Astrocyte (in vitro differentiated cells and primary cell): ENCODE measurements at regions not wholly inside any gene's neighbourhood (a gene's known extent, or its start where the extent isn't known, plus 50 kb on each side); places are given as distances from the start of the nearest gene placed in this dataset.

Source experiments
- EZH2 ChIP-seq: IDR thresholded peaks from 2 replicates; pipeline ENCODE4 v1.6.1; 2012; ENCODE audit warnings: mild to moderate bottlenecking, low read length, inconsistent platforms; ENCODE audit not compliant: insufficient read depth
- TF ChIP-seq, protein P1 (sequence below): IDR thresholded peaks from 2 replicates; pipeline ENCODE4 v1.5.1; 2011; ENCODE audit warnings: low read depth, mild to moderate bottlenecking, inconsistent platforms, low read length, moderate library complexity; ENCODE audit not compliant: insufficient read depth

DNA sequence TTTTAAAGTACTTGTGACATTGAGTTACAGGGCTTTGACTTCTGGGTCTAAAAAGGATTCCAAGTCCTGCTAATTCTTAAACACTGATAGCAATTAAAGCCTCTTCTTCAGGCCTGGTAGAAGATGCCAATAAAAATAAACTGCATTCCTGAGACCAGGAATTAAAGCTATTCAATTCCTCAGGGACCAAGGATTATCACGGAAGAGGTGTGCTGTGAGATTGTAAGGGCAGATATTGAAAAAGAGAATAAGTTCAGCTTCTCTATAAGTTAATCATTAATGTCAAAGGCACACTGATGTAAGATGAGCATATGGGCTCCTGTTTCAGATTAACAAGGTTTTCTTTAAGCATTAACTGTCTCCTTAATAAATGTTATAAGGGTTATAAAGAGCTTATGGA lies 611.3 kb downstream of the SI start:
- TF ChIP-seq, protein P1, sequence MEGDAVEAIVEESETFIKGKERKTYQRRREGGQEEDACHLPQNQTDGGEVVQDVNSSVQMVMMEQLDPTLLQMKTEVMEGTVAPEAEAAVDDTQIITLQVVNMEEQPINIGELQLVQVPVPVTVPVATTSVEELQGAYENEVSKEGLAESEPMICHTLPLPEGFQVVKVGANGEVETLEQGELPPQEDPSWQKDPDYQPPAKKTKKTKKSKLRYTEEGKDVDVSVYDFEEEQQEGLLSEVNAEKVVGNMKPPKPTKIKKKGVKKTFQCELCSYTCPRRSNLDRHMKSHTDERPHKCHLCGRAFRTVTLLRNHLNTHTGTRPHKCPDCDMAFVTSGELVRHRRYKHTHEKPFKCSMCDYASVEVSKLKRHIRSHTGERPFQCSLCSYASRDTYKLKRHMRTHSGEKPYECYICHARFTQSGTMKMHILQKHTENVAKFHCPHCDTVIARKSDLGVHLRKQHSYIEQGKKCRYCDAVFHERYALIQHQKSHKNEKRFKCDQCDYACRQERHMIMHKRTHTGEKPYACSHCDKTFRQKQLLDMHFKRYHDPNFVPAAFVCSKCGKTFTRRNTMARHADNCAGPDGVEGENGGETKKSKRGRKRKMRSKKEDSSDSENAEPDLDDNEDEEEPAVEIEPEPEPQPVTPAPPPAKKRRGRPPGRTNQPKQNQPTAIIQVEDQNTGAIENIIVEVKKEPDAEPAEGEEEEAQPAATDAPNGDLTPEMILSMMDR: no peak
- TF ChIP-seq EZH2: no peak
